ENCODE measurements at regions not wholly inside any gene's neighbourhood (a gene's known extent, or its start where the extent isn't known, plus 50 kb on each side); places are given as distances from the start of the nearest gene placed in this dataset.

DNA sequence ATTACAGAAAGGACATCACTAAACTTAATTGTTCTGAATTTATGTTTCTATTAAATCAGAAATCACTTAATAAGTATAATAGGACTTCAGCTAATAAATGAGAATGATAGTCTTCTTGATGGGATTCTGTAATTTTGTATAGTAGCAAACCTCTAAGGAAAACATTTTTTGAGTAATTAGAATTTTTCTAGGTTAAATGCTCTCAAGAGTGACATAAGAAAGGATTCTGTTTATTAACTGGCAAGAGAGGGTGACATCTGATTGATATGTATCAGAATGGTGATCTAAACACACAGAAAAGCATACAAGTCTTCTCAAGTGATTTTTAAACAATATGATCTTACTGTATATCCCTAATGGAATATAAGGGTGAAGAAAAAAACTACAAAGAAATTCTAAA lies 1597.7 kb upstream of the PRR20A start:
- ATAC-seq, result no peak
- CTCF ChIA-PET, result no interaction called here

DNA sequence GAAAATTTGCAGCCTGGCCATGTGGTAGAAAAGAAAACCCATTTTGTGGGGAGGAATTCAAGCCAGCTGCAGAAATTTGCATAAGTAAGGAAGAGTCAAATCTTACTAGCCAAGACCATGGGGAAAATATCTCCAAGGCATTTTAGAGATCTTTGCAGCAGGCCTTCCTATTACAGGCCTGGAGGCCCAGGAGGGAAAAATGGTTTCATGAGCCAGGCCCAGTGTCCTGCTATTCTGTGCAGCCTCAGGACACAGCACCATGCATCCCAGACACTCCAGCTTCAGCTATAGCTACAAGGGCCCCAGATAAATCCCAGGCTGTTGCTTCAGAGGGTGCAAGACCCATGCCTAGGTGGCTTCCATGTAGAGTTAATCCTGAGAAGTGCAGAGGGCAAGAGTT lies 1590.1 kb upstream of the PRR20A start:
- no peak for DNase-seq
- intact Hi-C loops (cut with micrococcal nuclease), result no loop called here
- ChIA-PET CTCF (no interaction called here), POLR2A (ENCODE audit: unreplicated experiment) (no interaction called here)
- Histone ChIP-seq H3K36me3 (ENCODE audit: low read depth, low read length) (no peaks in the 10 kb centered on the region), H3K4me1 (ENCODE audit: insufficient read depth, low read length) (no peaks in the 10 kb centered on the region), H3K27ac (ENCODE audit: low read length) (no peak overlapping the region), H3K9me2 (replicated peaks; ENCODE audit: low read length) (no peaks in the 10 kb centered on the region), H4K20me1 (ENCODE audit: low read length) (no peaks in the 10 kb centered on the region), H3F3A (ENCODE audit: low read length, unreplicated experiment) (no peaks in the 10 kb centered on the region), H3K79me2 (ENCODE audit: low read length) (no peaks in the 10 kb centered on the region), H3K9ac (ENCODE audit: low read length) (no peak overlapping the region), H3K9me3 (ENCODE audit: low read length) (no peaks in the 10 kb centered on the region), H3K4me3 (ENCODE audit: low read length) (no peak overlapping the region), H3K27me3 (ENCODE audit: low read length) (no peaks in the 10 kb centered on the region), H3K4me2 (ENCODE audit: low read length) (no peak overlapping the region), H2AFZ (ENCODE audit: low read length) (no peak overlapping the region)
- ATAC-seq, result no peak
- TF ChIP-seq EZH2 (IDR thresholded peaks at IDR 0.05; ENCODE audit: low read length, unreplicated experiment) (no peak), EZH2phosphoT487 (IDR thresholded peaks at IDR 0.05; ENCODE audit: borderline replicate concordance, low read length) (no peak)
- TF ChIP-seq, protein P1, sequence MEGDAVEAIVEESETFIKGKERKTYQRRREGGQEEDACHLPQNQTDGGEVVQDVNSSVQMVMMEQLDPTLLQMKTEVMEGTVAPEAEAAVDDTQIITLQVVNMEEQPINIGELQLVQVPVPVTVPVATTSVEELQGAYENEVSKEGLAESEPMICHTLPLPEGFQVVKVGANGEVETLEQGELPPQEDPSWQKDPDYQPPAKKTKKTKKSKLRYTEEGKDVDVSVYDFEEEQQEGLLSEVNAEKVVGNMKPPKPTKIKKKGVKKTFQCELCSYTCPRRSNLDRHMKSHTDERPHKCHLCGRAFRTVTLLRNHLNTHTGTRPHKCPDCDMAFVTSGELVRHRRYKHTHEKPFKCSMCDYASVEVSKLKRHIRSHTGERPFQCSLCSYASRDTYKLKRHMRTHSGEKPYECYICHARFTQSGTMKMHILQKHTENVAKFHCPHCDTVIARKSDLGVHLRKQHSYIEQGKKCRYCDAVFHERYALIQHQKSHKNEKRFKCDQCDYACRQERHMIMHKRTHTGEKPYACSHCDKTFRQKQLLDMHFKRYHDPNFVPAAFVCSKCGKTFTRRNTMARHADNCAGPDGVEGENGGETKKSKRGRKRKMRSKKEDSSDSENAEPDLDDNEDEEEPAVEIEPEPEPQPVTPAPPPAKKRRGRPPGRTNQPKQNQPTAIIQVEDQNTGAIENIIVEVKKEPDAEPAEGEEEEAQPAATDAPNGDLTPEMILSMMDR (conservative IDR thresholded peaks at IDR 0.05; ENCODE audit: low read depth, low read length), result no peak
- no TSS peak for BruUV-seq (replicated peaks)

More for the DNA sequence above, 1597.7 kb upstream of the PRR20A start:
- no peak overlapping the region for H3K27ac ChIP-seq (ENCODE audit: low read length)
- H4K20me1 ChIP-seq (ENCODE audit: low read length), result no peaks in the 10 kb centered on the region
- H3K4me1 ChIP-seq (ENCODE audit: insufficient read depth, low read length), result no peaks in the 10 kb centered on the region
- intact Hi-C loops (cut with micrococcal nuclease), result no loop called here
- POLR2A ChIA-PET (ENCODE audit: unreplicated experiment), result no interaction called here
- no peak overlapping the region for H3K4me2 ChIP-seq (ENCODE audit: low read length)
- no peaks in the 10 kb centered on the region for H3K36me3 ChIP-seq (ENCODE audit: low read depth, low read length)
- H3K9ac ChIP-seq (ENCODE audit: low read length), result no peak overlapping the region
- H3K9me2 ChIP-seq (replicated peaks; ENCODE audit: low read length), result no peaks in the 10 kb centered on the region
- TF ChIP-seq EZH2phosphoT487 (IDR thresholded peaks at IDR 0.05; ENCODE audit: borderline replicate concordance, low read length), result no peak
- TF ChIP-seq EZH2 (IDR thresholded peaks at IDR 0.05; ENCODE audit: low read length, unreplicated experiment), result no peak
- TF ChIP-seq, protein P1 (conservative IDR thresholded peaks at IDR 0.05; ENCODE audit: low read depth, low read length), result no peak
- DNase-seq, result no peak
- H3F3A ChIP-seq (ENCODE audit: low read length, unreplicated experiment), result no peaks in the 10 kb centered on the region
- no TSS peak for BruUV-seq (replicated peaks)
- no peak overlapping the region for H2AFZ ChIP-seq (ENCODE audit: low read length)
- H3K79me2 ChIP-seq (ENCODE audit: low read length), result no peaks in the 10 kb centered on the region
- 0 out of 2 replicates have a peak, but pooled peaks cover 4% of the 10 kb centered on the region for H3K9me3 ChIP-seq (ENCODE audit: low read length)
- no peaks in the 10 kb centered on the region for H3K27me3 ChIP-seq (ENCODE audit: low read length)
- H3K4me3 ChIP-seq (ENCODE audit: low read length), result no peak overlapping the region

DNA sequence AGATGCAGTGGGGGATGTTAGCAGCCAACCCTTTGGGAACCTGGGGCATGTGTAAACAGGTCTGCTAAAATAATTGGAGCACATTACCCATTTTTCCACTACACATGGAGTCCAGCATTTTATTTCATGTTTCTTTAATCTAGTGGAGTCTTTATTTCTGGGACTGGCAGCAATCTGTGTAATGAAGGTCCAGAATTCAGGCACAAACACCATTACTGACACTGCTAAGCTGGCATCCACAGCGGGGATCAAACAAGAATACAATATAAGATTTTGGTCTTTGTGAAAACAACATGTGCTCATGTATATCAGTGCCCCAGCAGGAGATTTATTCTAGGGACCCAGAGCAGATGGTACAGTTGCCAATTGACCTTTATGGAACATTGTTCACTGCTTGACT lies 1587.0 kb upstream of the PRR20A start:
- H3K27me3 ChIP-seq (ENCODE audit: low read length), result no peaks in the 10 kb centered on the region
- intact Hi-C loops (cut with micrococcal nuclease), result no loop called here
- H3K79me2 ChIP-seq (ENCODE audit: low read length), result no peaks in the 10 kb centered on the region
- no peak overlapping the region for H3K27ac ChIP-seq (ENCODE audit: low read length)
- ChIA-PET POLR2A (ENCODE audit: unreplicated experiment) (no interaction called here), CTCF (no interaction called here)
- no peaks in the 10 kb centered on the region for H3K36me3 ChIP-seq (ENCODE audit: low read depth, low read length)
- ATAC-seq (no peak), DNase-seq (no peak)
- TF ChIP-seq EZH2phosphoT487 (IDR thresholded peaks at IDR 0.05; ENCODE audit: borderline replicate concordance, low read length), result no peak
- TF ChIP-seq EZH2 (IDR thresholded peaks at IDR 0.05; ENCODE audit: low read length, unreplicated experiment), result no peak
- TF ChIP-seq, protein P1 (conservative IDR thresholded peaks at IDR 0.05; ENCODE audit: low read depth, low read length), result no peak
- no peaks in the 10 kb centered on the region for H3K9me3 ChIP-seq (ENCODE audit: low read length)
- H3K9me2 ChIP-seq (replicated peaks; ENCODE audit: low read length), result no peaks in the 10 kb centered on the region
- H3K9ac ChIP-seq (ENCODE audit: low read length), result no peak overlapping the region
- no peak overlapping the region for H3K4me3 ChIP-seq (ENCODE audit: low read length)
- H3K4me2 ChIP-seq (ENCODE audit: low read length), result no peak overlapping the region
- no TSS peak for BruUV-seq (replicated peaks)
- no peaks in the 10 kb centered on the region for H3K4me1 ChIP-seq (ENCODE audit: insufficient read depth, low read length)
- H2AFZ ChIP-seq (ENCODE audit: low read length), result no peak overlapping the region
- no peaks in the 10 kb centered on the region for H4K20me1 ChIP-seq (ENCODE audit: low read length)
- H3F3A ChIP-seq (ENCODE audit: low read length, unreplicated experiment), result no peaks in the 10 kb centered on the region

All from PC-3 (cell line).